ENCODE measurements at regions not wholly inside any gene's neighbourhood (a gene's known extent, or its start where the extent isn't known, plus 50 kb on each side); places are given as distances from the start of the nearest gene placed in this dataset.

GRCh38 chr6:1131285-1132079, 180.4 kb upstream of the FOXQ1 start:
- no peak for TF ChIP-seq CTCF (IDR thresholded peaks at IDR 0.05; ENCODE audit: unreplicated experiment in 3 of 3)
- Mint-ChIP-seq H3K9me3 (no peaks in the 10 kb centered on the region), H3K4me3 (peak overlapping the region in 1 of 3 experiments; percentile 43), H3K27ac (peak overlapping the region; percentile 56 to 76 (median 75)), H3K4me1 (peaks cover 20% of the 10 kb centered on the region), H3K36me3 (ENCODE audit: low read depth) (no peaks in the 10 kb centered on the region), H3K27me3 (ENCODE audit: low read depth) (peaks cover 17% of the 10 kb centered on the region)

GRCh38 chr6:1130709-1131108, 181.2 kb upstream of the FOXQ1 start:
- no peak overlapping the region for H3K4me3 Mint-ChIP-seq
- no peak for TF ChIP-seq CTCF (IDR thresholded peaks at IDR 0.05; ENCODE audit: unreplicated experiment in 3 of 3)
- H3K27ac Mint-ChIP-seq = no peak overlapping the region
- H3K9me3 Mint-ChIP-seq = no peaks in the 10 kb centered on the region
- no peaks in the 10 kb centered on the region for H3K36me3 Mint-ChIP-seq (ENCODE audit: low read depth)
- peaks cover 17% of the 10 kb centered on the region for H3K27me3 Mint-ChIP-seq (ENCODE audit: low read depth)
- peaks cover 15% of the 10 kb centered on the region for H3K4me1 Mint-ChIP-seq

DNA sequence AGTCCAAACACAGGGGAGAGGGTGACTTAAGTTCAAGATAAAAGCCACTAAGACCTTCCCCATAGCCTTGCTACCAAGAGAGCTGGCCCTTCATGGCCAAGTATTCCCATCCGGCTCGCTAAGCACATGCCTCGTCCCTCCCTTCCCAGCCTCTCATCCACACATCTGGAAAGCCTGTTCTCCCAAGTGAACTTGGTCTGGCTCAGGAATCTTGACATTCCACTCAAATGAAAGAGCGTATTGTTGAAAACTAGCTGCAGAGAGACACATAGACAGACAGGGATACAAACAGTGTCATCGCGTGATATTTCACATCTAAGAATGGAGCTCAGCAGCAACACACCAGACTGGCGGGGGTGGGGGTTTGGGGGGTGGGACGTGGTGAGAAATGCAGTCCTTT, 182.8 kb upstream of the FOXQ1 start:
- H3K27ac Mint-ChIP-seq = peak overlapping the region in 1 of 3 experiments; percentile 16
- H3K4me1 Mint-ChIP-seq = peaks cover 15% of the 10 kb centered on the region
- peaks cover 17% of the 10 kb centered on the region for H3K27me3 Mint-ChIP-seq (ENCODE audit: low read depth)
- H3K36me3 Mint-ChIP-seq (ENCODE audit: low read depth) = no peaks in the 10 kb centered on the region
- H3K9me3 Mint-ChIP-seq = no peaks in the 10 kb centered on the region
- no peak for TF ChIP-seq CTCF (IDR thresholded peaks at IDR 0.05; ENCODE audit: unreplicated experiment in 3 of 3)
- H3K4me3 Mint-ChIP-seq = no peak overlapping the region

DNA sequence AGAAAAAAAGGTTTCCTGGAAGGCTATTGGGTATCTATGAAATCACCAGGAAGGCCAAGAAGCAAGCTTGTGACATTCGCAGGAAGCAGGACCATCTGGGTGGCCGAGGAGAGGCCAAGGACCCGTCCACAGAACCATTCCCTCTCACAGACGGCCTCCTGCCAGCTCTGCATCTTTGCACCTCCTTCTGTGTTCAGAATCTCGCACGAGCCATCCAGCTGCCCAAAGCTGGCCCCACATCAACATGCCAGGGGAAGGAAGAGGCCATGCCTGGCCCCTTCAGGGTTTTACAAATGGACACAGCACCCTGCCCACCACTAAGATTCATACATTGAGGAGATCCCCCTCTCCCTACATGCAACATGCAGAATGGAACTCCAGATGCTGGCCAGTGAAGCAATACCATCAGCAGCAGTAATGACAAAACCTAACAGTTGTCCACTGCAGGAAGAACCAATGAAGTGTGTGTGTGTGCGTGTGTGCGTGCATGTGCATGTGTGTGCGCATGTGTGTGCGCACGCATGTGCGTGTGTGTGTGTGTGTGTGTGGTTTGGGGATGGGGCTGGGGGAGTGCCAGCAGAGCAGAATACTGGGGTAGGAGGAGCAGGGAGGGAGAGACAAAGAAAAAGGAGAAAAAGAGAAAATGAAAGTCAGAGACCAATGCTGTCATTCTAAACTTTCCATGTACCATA, 184.2 kb upstream of the FOXQ1 start:
- H3K9me3 Mint-ChIP-seq = no peaks in the 10 kb centered on the region
- H3K36me3 Mint-ChIP-seq (ENCODE audit: low read depth) = no peaks in the 10 kb centered on the region
- TF ChIP-seq CTCF (IDR thresholded peaks at IDR 0.05; ENCODE audit: unreplicated experiment in 3 of 3) = no peak
- no peak overlapping the region for H3K4me3 Mint-ChIP-seq
- peaks cover 15% of the 10 kb centered on the region for H3K4me1 Mint-ChIP-seq
- peak overlapping the region in 1 of 3 experiments; percentile 34 for H3K27ac Mint-ChIP-seq
- H3K27me3 Mint-ChIP-seq (ENCODE audit: low read depth) = peaks cover 13% of the 10 kb centered on the region

- Mint-ChIP-seq H3K9me3 (no peaks in the 10 kb centered on the region), H3K27me3 (ENCODE audit: low read depth) (peaks cover 12% of the 10 kb centered on the region), H3K4me3 (no peak overlapping the region), H3K4me1 (peaks cover 15% of the 10 kb centered on the region), H3K27ac (no peak overlapping the region), H3K36me3 (ENCODE audit: low read depth) (no peaks in the 10 kb centered on the region)
- TF ChIP-seq CTCF (IDR thresholded peaks at IDR 0.05; ENCODE audit: unreplicated experiment in 3 of 3) = no peak
Measured at GRCh38 chr6:1127129-1127528, 184.8 kb upstream of the FOXQ1 start.

Data from nephron (organoid).